ENCODE measurements at regions not wholly inside any gene's neighbourhood (a gene's known extent, or its start where the extent isn't known, plus 50 kb on each side); places are given as distances from the start of the nearest gene placed in this dataset.

GRCh38 chr4:11801466-11802446 is 373.1 kb upstream of the HS3ST1 start:
- no peak for DNase-seq

- DNase-seq = no peak
These were observed 370.5 kb upstream of the HS3ST1 start for GRCh38 chr4:11799196-11799595.

DNA sequence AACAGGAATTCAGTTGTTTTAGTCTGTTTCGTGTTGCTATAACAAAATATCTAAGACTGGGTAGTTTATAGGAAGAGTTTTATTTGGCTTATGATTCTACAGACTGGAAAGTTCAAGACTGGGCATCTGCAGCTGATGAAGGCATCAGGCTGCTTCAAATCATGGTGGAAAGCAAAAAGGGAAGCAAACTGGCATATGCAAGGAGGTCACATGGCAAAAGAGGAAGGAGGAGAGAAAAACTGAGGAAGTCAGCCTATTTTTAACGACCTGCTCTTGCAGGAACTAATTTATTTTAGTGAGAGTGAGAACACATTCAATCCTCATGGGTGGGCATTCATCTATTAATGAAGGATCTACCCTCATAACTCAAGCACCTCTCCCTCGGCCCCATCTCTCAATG is 363.1 kb upstream of the HS3ST1 start:
- no peak for DNase-seq

DNA sequence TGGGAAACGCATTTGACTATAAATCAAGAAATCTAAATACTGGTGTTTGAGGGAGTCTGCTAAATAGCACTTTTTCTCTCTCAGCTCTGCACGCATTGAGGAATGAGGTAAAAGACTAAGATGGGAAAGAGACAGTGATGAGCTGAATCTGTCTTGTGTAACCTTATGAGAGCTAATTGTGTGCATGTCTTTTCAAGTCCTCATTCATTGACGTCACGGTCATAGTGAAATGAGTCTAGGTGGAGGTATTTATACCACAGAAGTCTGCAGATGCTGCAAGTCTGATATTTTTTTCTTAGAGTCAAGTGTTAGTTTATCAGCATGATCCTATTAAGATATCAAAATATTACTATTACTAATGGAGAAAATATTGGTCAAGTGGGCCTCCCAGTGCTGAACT is 361.5 kb upstream of the HS3ST1 start:
- DNase-seq = no peak

DNA sequence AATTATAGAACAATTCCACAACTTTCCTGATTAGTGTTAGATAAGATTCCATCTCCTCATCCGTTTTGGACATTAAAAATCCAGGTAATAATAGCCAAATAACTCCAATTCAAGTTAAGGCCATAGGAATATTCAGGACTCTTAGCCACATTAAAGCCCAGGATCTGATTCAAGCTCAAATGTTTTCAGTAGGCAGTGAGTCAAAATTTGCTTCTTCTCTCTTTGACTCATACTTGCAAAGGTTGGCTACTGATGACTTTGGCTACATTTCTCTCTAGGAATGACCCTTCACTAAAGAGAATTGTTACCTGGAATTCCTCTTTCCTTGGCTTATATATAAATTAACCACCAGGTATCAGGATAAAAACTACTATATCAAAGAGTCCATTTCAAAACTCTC is 354.9 kb upstream of the HS3ST1 start:
- DNase-seq = no peak

- no peak for DNase-seq
These were observed 354.2 kb upstream of the HS3ST1 start for GRCh38 chr4:11782859-11783258.

GRCh38 chr4:11777447-11777846 is 348.8 kb upstream of the HS3ST1 start:
- DNase-seq = no peak

DNA sequence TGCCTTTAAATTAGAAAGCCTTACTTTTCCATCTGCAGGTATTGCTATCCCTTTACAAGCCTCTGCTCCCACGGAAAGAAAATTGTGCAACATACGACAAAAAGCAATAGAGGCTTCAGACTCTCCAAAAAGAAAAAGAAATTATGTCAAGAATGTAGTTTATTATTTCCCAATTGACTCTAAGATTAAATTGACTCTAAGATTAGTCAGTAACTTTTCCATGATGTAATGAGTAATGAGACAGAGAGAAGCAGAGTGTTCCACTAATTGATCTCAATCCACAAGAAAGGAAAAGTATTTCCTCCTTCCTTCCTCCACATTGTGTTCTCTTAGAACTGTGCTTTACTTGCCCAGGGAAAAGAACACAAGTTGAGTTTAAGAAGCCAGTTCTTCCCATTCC is 345.7 kb upstream of the HS3ST1 start:
- no peak for DNase-seq

DNA sequence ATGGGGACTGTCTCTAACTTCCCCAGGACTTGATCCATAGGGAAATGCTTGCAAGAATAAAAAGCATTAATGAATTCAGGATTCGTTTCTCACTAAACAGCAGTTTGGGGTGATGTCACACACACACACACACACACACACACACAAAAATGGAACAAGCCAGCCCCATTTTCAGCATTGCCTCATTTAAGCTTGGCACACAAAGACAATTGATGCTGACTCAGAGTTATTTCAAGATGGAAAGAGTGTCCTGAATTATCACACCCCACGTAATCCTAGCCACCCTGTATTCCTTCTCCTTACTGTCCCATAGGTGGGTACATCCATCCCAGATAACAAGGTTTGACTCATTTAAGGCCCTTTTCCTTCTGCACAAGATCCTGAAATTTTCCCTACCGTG is 345.1 kb upstream of the HS3ST1 start:
- DNase-seq = no peak

DNA sequence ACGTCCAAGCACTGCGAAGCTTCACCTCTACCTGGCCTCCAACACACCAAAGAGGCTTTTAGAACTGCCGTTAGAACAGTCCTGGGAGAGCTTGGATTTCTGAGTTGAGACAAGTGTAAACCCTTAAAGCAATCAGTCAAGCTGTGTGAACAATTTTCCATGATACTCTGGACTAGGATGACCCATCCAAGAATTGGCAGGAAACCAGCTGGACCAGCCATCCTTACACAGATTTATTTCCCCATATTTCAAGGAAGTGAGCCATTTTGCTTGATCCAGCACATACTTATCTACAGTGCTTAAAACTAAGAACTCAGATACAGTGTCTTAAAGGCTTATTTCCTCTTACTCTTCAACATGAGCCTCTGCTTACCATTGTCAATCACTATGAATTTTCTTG is 340.7 kb upstream of the HS3ST1 start:
- DNase-seq = no peak

- DNase-seq = no peak
These were observed 339.7 kb upstream of the HS3ST1 start for GRCh38 chr4:11768251-11768972.

- no peak for DNase-seq
These were observed 337.3 kb upstream of the HS3ST1 start for GRCh38 chr4:11765849-11766453.

DNA sequence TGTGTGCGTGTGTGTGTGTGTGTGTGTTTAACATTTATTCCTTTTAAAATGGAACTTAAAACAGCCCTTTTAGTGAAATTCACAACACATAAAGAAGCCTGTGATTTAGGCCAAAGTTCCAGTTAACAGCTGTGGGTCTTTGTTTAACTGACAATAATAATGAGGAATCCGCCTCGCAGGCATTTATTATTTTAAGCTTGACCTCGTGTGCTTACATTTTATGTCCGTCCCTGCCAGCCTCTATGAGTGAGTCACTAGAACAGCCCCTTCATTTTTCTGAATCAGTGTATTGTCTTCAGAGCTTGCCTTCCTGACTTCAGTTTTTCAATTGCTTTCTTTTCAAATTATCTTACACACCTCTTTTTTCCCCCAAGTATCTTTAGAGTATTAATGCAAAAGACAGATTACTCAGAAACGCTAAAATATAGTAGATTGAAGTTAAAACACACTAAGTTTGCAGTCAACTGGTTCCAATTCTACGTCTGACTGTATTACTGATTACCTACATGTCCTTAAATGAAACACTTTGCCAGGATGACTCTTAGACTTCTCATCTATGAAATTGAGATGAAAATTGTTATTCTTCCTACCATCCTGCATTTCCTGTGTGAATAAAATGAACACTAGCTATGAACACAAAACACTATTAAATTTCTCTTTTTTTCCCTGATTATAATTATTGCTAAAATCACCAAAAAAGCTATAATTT is 319.6 kb upstream of the HS3ST1 start:
- DNase-seq = no peak

DNA sequence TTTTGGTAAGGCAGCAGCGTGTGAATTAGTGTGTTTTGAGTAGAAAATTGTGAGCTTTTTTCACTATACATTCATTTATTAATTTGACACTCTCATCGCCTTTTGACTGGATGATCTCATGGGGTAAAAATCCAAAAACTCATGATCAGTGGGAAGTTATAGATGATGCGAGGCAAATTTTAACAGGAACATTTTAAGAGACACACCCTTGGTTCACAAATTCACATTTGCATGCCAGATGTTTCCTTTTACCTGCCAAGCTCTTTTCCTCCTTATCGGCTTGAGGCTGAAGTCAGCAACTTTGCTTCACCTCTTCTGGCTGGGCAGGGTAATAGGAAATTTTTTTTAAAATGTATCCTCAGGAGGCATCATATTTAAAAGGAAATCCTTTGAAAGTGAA is 318.0 kb upstream of the HS3ST1 start:
- no peak for DNase-seq

DNA sequence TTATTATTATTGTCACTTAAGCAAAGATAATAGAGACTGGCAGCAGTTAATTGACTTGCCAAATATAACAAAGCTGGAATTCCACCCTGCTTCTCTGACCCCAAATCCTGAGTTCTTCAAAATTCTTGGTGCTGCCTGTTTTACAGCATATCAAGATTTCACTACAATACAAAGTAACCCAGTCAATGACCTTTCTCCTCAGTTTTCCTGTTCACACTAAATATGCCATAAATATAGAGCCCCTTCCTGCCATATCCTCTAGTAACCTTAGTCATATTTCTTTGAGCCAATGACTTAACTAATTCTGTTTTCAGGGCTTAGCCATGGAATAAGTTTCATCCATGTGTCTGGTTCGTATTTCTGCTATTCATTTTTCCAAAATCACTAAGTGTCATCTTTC is 315.3 kb upstream of the HS3ST1 start:
- no peak for DNase-seq

- peak; percentile 82 to 84 for DNase-seq
These were observed 314.5 kb upstream of the HS3ST1 start for GRCh38 chr4:11743236-11743635.

DNA sequence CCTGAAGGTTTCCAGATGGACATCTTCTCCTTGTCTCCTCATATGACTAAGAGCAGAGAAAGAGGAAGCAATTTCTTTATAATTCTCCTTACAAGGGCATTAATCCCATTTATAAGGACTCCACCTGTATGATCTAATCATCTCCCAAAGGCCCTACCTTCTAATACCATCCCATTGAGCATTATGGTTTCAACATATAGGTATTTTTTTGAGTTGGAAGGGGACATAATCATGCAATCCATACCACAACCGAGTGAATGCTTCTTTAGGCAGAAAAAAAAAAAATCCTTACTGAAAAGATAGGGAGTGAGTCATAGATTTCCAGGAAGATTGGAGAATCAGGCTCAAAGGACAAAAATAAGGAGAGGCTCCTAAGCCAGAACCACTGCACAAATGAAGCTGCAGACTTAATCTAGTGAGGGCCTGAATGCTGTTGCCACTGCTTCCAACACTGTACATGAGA is 312.5 kb upstream of the HS3ST1 start:
- DNase-seq = no peak

DNA sequence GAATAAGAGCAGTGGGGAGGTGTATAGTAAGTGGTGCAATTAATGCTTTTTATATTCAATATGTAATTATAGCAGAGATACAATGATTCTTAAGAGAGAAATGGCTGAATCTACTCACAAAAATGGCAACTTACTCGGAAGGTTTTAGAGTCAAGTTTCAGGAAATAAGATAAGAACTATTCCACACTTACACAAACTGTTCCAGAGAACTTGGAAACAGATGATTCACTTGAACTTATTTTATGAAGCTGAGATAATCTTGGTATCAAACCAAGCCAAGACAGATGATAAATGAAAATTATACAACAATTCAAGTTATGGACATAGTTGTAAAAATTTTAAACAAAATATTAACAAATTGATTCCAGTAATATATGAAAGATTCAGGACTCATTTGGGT is 311.3 kb upstream of the HS3ST1 start:
- DNase-seq = no peak

GRCh38 chr4:11736978-11737377 is 308.3 kb upstream of the HS3ST1 start:
- no peak for DNase-seq

GRCh38 chr4:11735651-11736050 is 307.0 kb upstream of the HS3ST1 start:
- no peak for DNase-seq

DNA sequence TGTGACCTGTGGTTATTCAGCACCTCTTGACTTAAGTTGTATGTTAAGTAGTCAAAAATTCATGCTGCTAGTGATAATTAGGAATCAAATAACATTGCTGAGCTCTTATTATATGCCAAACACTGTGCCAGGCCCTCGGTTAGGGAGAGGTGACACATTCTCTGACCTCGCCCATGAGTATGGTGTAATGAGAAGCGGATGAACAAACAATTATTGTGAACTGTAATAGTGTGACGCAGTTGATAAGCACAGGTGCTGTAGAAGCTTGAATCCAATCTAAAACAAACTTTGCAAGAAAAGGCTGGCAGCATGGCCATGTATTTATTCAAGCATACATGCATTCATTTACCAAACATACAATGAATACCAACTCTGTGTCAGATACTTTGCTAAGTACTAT is 303.5 kb upstream of the HS3ST1 start:
- DNase-seq = no peak

GRCh38 chr4:11730545-11730944 is 301.9 kb upstream of the HS3ST1 start:
- no peak for DNase-seq

DNA sequence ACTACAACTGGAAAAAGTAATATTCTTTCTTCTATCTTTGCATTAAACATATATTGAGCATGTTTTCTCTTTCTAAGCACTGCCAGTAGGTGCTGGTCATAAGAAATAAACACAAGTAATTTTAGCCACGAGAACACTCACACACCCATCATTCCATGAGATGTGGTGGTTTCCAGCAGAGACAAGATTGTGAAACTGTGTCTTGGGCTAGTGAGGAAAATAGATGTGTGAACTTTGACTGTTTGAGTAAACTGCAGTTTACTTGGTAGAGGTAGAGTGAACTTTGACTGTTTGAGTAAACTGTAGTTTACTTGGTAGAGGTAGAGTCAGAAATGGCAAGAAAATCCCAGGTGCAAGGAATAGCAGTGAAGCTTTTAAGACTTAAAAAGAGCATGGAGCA is 300.9 kb upstream of the HS3ST1 start:
- no peak for DNase-seq
